ENCODE measurements at regions not wholly inside any gene's neighbourhood (a gene's known extent, or its start where the extent isn't known, plus 50 kb on each side); places are given as distances from the start of the nearest gene placed in this dataset.

DNA sequence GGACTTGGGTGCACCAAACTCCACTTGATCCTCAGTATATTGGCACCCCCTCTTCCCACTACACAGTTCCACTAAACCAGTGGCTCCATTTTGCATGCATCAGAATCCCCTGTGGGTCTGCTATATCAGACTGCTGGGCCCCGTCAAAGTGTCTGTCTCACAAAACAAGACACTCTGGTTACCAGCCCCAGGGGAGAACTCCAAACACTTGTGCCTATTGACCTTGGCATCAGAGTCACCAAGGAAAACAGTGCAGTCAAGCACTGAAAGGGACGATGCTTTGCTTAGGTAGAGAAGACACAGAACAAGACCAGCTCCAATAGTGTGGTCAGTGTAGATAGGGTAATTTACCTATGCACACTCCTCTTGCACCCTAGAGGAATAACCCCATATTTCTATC, 205.8 kb upstream of the RAI14 start:
- no peak for DNase-seq

DNA sequence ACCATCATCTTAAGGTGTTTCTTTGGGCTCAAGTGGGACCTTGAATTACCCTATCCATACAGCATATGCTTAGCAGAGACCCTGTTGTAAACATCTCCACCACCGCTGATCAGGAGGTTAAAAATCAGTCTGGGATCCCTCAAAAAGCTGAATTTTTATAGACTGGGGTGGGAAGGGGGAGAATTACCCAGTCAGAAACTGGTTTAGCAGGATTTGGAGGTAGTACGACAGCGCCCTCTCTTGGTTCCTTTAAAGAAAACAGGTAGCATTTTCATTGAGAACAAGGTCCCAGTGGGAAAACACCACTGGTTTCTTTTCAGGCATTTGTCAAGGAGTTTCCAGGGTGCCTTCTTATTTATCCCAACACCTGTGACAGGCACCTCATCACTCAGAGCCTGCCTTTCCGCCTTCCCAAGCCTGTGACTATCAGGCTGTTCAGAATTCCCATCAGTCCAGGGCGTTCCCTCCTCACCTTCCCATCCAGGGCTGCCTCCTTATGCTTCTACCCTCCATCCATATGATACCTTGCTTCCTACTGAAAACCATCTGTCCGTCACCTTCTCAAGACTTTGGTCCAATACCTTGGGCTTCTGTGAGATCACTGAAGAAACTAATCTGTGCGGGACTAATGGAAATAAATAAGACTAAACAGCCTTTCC, 203.8 kb upstream of the RAI14 start:
- no peak for DNase-seq

DNA sequence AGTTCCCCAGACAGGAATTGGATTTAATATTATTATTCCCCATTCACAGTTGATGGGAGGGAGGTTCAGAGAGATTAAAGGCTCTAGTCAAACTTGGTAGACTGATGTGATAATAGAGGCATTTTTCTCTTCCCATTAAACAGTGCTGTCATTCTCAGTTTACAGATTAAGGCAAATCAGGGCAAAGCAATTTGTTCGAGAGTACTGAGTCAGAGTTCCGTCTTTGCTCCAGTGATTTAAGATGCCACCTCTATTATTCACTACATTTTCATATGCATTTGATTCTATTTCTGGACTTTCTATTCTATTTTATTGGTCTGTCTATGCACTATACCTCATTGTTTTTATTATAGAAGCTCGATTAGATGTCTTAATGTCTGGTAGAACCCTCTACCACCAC, 201.0 kb upstream of the RAI14 start:
- DNase-seq: no peak

DNA sequence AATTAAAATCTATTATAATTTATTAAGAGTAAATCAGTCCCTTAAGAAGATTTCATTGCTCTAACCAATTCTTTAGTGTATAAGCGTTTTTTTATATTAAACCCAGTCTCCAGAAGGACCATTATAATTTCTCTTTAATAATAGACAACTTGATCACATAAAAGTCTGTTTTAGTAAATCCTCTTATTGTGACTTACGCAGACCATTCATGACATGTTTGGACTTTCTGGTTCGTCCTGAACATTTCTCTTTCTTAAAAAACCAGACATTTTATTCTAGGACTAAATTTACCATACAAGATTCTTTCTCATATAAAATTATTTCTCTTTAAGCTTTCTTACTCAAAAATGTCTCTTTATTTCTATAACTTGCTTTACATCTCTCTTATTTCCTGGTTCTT, 196.2 kb upstream of the RAI14 start:
- no peak for DNase-seq

DNA sequence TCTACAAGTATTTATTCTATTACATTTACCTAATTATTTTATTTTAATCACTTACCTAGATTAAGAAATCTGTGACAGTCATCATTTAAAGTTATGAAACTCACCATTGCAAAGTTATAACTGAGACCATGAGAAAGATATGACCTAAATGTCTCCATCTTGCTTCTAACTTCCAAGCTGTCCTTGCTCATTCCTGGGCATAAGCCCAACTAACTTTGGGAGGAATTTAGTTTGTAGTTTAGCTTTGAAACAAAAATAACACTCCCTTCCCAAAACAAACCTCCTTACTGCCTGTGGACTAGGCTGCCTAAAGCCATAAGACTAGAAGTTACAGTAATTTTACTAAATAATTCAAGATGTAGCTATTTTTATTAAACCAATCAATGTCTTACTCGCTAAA, 195.6 kb upstream of the RAI14 start:
- no peak for DNase-seq

DNA sequence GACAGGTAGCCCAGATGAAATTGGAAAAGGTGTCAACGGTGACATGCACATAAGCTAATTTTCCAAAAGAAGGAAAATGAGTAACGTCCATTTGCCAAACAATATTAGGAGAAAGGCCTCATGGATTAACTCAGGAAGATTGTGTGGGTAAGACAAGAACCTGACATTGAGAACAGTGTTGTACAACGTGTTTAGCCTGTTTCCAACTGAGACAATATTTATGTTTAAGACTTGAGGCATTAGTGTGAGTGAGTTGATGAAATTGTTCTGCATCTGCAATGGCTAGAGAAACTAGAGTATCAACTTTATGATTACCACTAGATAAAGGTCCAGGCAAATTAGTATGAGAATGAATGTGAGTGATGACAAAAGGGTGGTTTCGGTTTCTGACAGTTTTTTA, 191.3 kb upstream of the RAI14 start:
- DNase-seq: no peak

DNA sequence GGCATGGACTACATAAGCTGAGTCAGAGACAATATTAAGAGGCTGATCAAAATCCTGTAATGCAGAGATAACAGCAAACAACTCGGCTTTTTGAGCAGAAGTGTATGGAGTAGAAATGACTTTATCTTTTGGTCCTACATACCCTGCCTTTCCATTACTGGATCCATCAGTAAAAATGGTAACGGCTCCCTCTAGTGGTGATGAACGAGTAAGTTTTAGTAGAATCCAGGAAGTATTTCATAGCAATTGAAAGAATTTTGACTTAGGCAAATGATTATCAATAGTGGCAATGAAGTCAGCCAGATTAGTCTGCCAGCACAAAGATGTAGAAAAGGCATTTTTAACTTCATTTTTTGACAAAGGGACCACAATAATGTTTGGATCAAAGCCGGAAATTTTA, 190.8 kb upstream of the RAI14 start:
- DNase-seq: peak; percentile 56

DNA sequence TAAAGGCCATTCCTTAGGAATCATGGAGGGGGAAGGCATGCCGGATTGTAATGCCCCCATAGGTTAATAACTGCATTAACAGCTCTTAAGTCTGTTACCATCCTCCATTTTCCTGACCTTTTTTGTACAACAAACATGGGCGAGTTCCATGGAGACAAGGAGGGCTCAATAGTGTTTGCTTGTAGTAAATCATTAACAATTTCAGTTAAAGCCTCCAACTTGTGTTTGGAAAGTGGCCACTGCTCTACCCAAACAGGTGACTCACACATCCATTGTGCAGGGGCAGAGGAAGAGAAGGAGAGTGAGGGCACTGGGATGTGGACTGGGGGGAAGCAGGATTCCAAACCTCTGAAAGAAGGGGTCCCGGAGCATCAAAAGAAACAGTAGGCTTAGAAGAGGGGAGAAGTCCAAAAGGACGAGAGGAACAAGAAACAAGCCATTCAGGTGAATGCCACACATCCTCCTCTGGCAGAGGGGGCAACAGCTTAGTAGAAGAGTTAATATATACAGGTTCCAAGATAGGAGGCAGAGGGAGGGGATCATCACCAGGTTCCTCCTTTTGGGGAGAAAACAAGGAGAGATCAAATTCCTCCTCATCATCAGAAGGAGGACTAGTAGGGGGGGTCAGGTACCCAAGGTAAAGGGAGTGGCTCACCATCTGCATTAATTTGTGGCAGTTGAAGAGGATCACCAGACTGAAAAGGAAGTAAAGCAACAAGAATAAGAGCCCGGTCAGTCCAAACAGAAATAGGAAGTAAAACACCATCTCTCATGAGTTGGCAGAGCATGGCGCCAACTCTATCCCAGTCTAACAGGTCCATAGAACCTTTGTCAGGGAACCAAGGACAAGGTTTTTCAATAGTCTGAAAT, 189.4 kb upstream of the RAI14 start:
- DNase-seq: peak; percentile 56

DNA sequence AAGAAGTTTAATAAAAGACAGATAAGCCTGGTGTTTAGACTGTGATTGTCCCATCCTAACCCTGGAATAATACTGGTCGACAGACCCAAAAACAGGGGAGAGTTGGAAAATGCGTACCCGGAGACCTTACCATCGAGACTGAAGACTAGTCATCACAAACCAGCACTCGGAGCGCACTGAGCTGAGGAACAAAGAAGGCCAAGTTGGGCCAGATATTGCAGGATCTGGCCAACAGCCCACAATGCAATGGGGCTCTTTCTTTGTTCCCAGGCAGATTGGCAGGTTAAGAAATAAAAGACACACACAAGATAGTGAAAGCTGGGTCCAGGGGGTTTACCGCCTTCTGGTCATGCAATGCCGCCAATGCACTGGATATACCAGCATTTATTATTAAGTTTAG, 188.7 kb upstream of the RAI14 start:
- DNase-seq: no peak

DNA sequence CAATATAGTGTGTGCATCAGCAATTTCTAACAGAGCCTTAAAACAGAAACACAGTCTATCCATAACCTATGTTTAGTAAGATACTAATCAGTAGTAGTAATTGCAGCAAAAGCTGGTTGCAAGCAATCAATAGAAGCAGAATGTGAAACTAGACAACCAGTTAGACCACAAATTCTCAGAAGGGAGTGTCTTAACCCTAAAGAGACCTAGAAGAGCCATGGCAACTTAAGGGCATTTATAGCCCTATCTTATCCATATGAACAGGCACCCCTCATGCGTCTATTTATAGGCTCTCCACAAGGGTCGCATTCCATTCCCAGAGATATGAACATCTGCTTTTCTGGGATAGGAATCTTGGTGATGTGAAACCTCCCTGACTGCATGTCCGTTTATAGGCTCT, 188.1 kb upstream of the RAI14 start:
- peak; percentile 63 for DNase-seq

DNA sequence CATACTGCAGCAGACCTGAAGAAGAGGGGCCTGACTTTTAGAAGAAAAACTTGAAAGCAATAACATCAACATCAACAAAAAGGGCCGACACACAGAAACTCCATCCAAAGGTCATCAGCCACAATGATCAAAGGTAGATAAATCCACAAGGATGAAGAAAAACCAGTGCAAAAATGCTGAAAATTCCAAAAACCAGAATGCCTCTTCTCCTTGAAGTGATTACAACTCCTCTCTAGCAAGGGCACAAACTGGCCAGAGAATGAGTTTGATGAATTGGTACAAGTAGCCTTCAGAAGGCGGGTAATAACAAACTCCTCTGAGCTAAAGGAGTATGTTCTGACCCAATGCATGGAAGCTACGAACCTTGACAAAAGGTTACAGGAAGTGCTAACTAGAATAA, 186.2 kb upstream of the RAI14 start:
- no peak for DNase-seq

DNA sequence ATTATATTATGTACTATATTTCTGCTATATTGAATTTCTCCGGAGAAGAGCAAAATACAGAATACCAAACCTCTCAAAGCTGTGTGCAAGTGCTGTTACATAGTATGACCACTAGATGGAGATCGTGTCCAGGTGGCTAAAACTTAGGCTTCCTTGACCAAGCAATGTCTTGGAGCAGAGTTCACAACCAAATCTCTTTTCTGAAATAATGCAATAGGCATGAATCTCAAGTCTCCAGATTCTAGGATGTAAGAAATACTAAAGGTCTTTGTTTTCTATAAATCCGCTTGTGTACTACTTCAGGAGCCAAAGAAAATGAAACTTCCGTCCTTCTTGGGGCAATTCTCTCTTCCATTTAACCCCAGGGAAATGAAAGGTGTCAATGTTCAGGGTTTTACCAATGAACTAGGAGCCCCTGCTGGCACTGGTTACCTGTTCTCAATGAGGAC, 181.5 kb upstream of the RAI14 start:
- DNase-seq: peak; percentile 31

DNA sequence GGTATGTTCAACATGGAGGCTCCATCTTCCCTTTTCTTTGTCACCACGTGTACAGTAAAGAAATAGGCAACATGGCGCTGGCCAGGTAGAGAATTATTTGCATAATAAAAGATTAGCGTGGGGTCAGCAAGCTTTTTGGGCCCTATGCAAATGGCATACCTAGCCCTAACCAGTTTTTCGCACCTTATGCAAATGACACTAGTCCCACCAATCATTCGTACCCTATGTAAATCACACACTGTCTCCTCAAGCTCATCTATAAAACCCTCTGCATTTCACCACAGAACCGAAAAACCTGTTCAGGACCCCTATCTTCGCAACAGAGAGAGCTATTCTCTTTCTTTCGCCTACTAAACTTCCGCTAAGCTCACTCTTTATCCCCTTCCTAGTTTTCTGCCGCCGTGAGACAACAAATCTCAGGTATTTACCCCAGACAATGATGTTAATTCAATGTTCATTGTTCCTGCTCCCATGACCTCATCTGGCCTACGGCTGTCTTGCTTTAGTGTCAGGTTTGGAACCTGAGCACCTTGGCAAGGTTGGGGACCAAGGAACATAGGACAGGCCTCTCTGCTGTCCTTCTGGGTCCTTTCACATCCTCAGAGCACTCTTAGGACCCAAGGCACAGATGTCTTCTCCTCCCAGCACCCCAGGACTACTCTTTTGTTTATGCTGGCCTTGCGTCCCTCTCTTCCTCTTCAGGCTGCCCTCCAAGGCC, 180.7 kb upstream of the RAI14 start:
- no peak for DNase-seq

DNA sequence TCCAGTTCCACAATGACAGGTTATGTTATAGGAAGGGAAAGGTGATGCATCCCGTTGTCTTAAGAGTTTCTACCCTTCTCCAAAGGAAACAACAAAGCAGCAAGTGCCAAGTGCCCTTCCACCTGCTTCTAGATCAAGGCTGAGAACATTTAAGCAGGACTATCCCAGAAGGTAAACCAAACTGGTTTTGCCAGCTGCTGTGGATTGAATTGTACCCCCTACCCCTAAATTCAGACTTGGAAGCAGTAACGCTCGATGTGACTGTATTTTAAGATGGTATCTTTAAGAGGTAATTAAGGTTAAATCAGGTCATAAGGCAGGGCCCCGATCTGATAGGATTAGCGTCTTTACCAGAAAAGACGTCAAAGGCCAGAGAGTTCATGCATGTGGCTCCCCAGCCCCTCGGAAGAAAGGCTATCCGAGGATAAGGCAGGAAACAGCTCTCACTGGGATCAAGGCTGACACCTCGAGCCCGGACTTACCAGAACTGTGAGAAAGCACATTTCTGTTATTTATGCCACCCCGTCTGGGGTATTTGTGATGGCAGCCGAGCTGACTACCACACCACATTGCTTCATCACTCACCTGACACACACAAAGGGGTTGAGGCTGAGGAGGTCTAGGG, 179.1 kb upstream of the RAI14 start:
- no peak for DNase-seq

DNA sequence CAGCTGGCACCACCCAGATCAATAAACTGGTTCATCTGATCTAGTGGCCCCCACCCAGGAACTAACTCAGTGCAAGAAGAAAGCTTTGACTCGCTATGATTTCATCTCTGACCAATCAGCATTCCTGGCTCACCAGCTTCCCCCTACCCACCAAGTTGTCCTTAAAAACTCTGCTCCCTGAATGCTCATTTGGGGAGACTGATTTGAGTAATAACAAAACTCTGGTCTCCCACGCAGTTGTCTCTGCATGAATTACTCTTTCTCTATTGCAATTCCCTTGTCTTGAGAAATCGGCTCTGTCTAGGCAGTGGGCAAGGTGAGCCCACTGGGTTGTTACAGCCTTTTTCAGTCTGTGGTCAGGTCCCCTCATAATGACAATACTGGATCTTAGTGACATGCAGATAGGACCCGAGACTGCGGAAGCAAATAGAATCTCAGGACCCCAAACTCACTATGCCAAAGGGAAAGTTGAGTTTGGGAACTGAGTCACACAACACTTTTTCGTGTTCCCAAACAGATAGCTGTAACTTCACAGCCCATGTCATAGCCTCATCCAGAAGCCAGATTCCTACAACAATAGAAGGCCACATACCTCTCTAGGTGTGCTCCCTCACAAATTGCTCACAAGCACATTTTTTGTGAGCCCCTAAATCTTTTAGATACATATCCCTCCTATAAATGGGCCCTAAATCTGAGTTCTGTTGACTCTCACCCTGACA, 175.2 kb upstream of the RAI14 start:
- no peak for DNase-seq

DNA sequence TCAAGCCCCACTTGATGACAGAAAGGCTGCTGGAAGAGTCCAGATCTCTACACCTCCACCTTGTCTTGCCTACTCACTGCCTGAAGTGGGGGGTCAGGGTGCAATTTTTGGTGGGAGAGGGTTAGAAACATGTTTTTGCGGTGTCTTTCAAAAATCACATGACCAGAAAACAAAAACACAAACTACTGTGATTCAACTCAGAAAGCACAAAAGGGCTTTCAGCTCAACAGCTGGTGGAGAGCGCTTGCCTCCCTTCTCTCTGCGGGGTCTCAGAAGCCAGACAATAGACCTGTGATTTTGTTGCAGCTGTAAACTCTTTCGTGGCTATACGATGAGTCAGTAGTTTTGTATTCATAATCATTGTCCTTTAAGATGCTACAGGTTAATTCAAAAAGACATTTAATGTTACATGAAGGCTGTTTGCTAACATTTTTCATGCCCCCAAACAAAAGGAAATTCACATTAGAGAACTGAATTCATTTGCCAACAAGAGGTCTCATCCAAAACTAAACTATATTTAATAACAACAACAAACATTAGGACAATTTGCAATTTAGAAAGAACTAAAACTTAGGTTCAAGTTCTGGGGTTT, 172.6 kb upstream of the RAI14 start:
- no peak for DNase-seq

DNA sequence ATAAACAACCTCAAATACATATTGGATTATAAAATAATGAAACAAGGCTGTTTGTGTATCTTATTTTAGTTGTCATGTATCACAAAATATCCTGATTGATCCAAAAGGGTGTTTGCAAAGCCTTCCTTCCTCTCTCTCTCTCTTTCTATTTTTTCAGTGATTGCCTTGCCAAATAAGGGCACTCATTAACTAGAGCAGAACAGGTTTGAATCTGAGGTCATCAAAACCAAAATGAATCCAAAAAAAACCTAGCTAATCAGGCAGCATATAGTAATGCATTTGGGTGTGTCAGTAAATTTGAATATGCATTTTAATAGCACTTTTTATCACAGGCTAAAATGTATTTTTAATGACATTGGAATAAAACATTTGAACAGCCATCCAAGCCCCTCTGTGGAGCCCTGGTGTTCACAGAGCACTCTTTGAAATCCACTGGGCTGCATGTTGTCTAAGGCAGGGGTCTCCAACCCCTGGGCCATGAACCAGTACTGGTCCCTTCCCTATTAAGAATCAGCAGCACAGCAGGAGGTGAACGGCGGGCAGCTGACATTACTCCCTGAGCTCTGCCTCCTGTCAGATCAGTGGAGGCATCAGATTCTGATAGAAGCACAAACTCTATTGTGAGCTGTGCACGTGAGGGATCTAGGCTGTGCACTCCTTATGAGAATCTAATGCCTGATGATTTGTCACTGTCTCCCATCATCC, 171.8 kb upstream of the RAI14 start:
- DNase-seq: no peak

DNA sequence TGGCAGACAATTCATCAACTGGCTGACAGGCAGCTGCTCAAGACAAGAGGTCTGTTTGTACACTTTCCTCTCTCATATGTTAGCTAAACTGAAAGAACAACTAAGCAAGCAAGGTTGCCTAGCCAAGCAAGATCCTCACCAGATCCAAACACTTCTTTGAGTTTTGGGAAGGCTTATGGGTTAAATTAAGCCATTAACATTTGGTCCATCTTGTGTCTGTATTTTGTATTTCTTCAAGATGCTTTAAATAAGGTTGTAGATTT, 170.4 kb upstream of the RAI14 start:
- DNase-seq: no peak

DNA sequence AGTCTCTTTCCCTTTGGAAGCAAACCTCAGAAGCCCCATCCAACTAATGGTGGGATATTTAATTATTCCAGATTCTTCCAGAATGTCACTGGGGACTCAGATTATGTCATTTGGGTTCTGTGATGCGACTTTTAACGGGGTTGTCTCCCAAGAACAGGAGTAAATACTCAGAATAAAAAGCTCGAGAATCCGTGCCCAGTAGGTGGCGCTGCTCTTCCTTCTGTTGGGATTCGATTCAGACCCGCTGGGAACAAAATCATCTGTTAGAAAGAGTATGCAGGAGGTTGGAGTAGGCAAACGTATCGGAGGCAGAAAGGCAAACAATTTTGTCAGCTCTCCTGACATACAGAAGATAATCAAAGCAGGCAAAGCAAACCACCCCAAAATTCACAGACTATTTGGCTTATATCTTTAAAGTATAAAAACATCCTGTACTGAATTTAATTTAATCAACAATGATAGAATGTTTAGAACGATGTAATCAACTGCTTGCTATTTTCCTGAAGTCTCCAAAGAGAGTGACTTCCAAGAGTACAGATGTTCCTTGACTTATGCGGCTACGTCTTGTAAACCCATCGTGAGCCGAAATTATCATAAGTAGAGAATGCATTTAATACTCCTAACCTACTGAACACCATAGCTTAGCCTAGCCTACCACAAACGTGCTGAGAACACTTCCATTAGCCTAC, 169.8 kb upstream of the RAI14 start:
- peak; percentile 72 for DNase-seq

DNA sequence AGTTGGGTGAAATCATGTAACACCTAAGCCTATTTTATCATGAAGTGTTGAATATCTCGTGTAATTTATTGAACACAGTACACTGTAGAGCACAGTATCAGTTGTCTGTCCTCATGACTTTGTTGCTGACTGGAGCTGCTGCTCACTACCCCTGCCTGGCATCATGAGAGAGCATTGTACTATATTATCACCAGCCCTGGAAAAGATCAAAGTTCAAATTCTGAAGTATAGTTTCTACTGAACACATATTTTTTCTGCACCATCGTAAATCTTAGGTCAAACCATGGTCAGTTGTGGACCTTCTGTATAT, 169.3 kb upstream of the RAI14 start:
- no peak for DNase-seq

DNA sequence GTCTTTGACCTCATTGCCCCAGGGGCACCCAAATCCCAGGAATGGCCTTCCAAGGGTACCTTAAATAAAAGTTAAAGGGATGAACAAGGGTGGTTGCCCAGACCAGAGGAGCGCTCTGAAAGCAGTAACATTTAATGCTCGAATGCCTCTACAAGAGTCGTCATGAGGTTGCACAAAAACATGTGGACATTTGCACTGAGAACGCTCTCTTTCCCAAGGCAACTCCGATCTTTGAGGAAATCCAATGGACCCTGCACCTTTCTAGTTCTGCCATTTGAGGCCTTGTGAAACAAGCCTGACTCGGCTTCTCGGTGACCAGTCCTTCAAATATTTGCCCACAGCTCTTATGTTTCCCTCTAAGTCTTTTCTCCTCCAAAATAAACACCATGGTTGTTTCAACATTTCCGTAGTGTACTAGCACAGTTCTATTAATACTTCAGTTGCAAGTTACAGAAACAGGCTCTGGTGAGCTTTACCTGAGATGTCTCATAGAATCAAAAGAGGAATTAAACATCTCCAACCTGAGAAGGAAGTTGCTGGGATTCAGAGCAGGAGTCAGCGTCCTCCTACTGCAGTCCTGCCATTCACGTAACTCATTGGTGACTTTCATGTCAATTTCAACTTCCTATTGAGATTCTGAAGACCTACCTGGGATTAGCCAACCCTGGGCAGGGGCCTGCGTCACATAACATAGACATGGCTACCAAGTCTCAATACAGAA, 168.8 kb upstream of the RAI14 start:
- DNase-seq: peak; percentile 16
